Loucy (cell line): ENCODE measurements at regions not wholly inside any gene's neighbourhood (a gene's known extent, or its start where the extent isn't known, plus 50 kb on each side); places are given as distances from the start of the nearest gene placed in this dataset.

Experiments
- EZH2phosphoT487 ChIP-seq: fragments of 200-600 bp; IDR thresholded peaks from 2 replicates; pipeline ENCODE4 v1.6.1; 2018; ENCODE audit warnings: antibody characterized with exemption, mild to moderate bottlenecking, moderate library complexity, borderline replicate concordance
- TF ChIP-seq, protein P1 (sequence below): fragments of 200-600 bp; sonication (generic); conservative IDR thresholded peaks from 2 replicates; pipeline ENCODE4 v1.5.1; 2014; ENCODE audit warnings: mild to moderate bottlenecking, antibody characterized with exemption, low read length

DNA sequence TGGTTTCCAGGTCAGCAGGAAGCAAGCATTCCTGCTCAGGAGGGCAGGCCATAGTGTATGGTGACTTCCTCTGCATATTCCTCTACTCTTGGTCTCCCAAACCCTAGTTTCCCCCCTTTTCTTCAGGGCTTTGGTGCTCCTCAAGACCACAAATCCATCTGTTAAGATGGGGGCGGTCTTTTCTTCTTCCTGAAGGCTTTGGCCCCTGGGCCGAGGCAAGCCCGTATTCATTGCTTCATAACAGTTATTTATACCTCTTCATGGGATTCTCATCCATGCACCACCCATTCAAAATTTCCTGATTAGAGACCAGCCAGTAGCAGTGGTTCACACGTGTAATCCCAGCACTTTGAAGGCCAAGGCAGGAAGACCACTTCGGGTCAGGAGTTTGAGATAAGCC lies 62.1 kb upstream of the IL12A start:
- TF ChIP-seq, protein P1, sequence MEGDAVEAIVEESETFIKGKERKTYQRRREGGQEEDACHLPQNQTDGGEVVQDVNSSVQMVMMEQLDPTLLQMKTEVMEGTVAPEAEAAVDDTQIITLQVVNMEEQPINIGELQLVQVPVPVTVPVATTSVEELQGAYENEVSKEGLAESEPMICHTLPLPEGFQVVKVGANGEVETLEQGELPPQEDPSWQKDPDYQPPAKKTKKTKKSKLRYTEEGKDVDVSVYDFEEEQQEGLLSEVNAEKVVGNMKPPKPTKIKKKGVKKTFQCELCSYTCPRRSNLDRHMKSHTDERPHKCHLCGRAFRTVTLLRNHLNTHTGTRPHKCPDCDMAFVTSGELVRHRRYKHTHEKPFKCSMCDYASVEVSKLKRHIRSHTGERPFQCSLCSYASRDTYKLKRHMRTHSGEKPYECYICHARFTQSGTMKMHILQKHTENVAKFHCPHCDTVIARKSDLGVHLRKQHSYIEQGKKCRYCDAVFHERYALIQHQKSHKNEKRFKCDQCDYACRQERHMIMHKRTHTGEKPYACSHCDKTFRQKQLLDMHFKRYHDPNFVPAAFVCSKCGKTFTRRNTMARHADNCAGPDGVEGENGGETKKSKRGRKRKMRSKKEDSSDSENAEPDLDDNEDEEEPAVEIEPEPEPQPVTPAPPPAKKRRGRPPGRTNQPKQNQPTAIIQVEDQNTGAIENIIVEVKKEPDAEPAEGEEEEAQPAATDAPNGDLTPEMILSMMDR, result no peak
- no peak for TF ChIP-seq EZH2phosphoT487
